Prostate gland (tissue), 2 donors: ENCODE measurements at regions not wholly inside any gene's neighbourhood (a gene's known extent, or its start where the extent isn't known, plus 50 kb on each side); places are given as distances from the start of the nearest gene placed in this dataset.

ENCODE experiments used
- CTCF ChIP-seq, 4 experiments: fragments of 200-600 bp in 2 of 4; fragments of 450-650 bp in 2 of 4; sonication (generic) in 2 of 4; IDR thresholded peaks; 1 replicate in 3 of 4; 2 replicates in 1 of 4; pipeline ENCODE4 v1.5.1; 2016 to 2019; ENCODE audit warnings: antibody characterized with exemption in 4 of 4, mild to moderate bottlenecking in 2 of 4, moderate library complexity in 2 of 4
- POLR2A ChIP-seq: fragments of 450-650 bp; IDR thresholded peaks from one replicate; pipeline ENCODE4 v1.6.1; 2016; ENCODE audit warnings: antibody characterized with exemption, mild to moderate bottlenecking
- POLR2AphosphoS5 ChIP-seq: sonication (generic); formaldehyde crosslinking; IDR thresholded peaks from one replicate; pipeline ENCODE4 v1.6.1; 2017; ENCODE audit warnings: antibody characterized with exemption

GRCh38 chr4:53713296-53713695, 122.0 kb upstream of the LNX1 start:
- no peak for TF ChIP-seq CTCF (IDR thresholded peaks at IDR 0.05)
- TF ChIP-seq POLR2AphosphoS5, result no peak
- TF ChIP-seq POLR2A, result no peak
